ENCODE measurements at regions not wholly inside any gene's neighbourhood (a gene's known extent, or its start where the extent isn't known, plus 50 kb on each side); places are given as distances from the start of the nearest gene placed in this dataset.

DNA sequence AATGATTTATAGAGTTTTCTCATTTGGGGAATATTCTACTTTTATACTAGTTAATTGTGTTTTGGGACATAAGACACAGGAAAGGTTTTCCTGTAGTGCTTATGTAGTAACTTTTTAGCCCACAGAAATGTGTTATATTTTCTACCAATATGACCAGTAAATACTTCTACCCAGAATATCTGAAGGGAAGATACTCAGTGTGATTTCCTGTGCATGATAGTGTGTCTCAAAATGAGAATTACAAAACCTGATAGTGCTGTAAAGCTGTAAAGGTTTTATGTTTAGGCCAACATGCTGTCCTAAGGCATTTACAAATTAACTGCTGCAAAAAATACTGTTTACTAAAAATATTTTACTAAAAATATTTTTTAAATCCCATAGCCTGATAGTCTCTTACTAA is 126.8 kb downstream of the RXFP2 start:
- TF ChIP-seq, protein P1, sequence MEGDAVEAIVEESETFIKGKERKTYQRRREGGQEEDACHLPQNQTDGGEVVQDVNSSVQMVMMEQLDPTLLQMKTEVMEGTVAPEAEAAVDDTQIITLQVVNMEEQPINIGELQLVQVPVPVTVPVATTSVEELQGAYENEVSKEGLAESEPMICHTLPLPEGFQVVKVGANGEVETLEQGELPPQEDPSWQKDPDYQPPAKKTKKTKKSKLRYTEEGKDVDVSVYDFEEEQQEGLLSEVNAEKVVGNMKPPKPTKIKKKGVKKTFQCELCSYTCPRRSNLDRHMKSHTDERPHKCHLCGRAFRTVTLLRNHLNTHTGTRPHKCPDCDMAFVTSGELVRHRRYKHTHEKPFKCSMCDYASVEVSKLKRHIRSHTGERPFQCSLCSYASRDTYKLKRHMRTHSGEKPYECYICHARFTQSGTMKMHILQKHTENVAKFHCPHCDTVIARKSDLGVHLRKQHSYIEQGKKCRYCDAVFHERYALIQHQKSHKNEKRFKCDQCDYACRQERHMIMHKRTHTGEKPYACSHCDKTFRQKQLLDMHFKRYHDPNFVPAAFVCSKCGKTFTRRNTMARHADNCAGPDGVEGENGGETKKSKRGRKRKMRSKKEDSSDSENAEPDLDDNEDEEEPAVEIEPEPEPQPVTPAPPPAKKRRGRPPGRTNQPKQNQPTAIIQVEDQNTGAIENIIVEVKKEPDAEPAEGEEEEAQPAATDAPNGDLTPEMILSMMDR (IDR thresholded peaks at IDR 0.05): no peak
- no peak for TF ChIP-seq POLR2A (IDR thresholded peaks at IDR 0.05)
